ENCODE measurements at regions not wholly inside any gene's neighbourhood (a gene's known extent, or its start where the extent isn't known, plus 50 kb on each side); places are given as distances from the start of the nearest gene placed in this dataset.
"Not testable (repeated sequence)": the region's sequence is repeated elsewhere in the genome, so short reads cannot be mapped to it uniquely, and the experiment has no call there.

DNA sequence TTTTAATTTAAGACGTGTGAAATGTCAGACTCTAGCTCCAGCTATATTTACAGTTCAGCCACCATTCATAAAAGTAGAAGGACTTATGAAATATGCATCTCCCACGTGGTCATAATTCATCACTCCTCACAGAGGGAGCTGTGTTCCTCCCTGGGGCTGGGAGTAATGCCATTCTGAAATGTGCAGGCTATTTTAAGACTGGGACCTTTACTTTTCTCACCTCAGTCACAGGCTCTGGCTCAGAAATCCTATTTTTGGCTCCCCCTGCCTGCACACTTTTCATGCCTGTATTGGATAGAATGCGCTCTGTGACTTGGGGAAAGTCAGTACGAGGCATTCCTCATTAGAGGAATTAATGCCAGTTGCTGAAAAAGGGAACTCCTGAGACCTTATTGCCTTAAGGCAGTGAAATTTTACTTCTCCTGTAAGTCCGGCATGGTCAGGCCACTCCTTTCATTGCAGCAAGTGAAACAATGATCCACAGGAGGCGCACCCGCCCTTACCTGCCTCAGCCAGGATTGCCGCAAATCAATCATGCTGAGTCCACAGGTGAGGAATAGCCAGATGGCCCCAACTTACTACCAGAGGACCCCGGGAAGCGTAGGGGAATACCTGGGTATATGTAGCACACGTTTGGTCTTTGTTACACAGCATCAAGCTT, 1133.2 kb upstream of the TMEM132C start:
- Histone ChIP-seq H3K4me1 (ENCODE audit: control insufficient read depth, insufficient read depth, low read length) (no peaks in the 10 kb centered on the region), H3K27me3 (ENCODE audit: control insufficient read depth, insufficient read depth, low read length) (no peaks in the 10 kb centered on the region), H3K9me3 (ENCODE audit: control insufficient read depth, insufficient read depth, low read length) (no peaks in the 10 kb centered on the region), H3K27ac (ENCODE audit: low read depth, low read length) (no peak overlapping the region), H3K4me3 (ENCODE audit: low read depth, low read length) (no peak overlapping the region), H3K36me3 (ENCODE audit: control insufficient read depth, insufficient read depth, low read length) (no peaks in the 10 kb centered on the region)
- WGBS (ENCODE audit: insufficient coverage) = 77% methylated on average over 6 of the region's 11 CpGs
- peak in 2 of 6 donors; percentile 26 to 53 for DNase-seq (ENCODE audit: low read depth in 4 of 6, low spot score in 6 of 6)

DNA sequence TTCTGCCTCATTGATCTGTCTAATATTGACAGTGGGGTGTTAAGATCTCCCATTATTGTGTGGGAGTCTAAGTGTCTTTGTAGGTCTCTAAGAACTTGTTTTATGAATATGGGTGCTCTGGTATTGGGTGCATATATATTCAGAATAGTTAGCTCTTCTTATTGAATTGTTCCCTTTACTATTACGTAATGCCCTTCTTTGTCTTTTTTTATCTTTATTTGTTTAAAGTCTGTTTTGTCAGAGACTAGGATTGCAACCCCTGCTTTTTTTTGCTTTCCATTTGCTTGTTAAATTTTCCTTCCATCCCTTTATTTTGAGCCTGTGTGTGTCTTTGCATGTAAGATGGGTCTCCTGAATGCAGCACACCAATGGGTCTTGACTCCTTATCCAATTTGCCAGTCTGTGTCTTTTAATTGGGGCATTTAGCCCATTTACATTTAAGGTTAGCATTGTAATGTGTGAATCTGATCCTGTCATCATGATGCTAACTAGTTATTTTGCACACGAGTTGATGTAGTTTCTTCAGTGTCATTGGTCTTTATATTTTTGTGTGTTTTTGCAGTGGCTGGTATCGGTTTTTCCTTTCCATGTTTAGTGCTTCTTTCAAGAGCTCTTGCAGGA, 1126.0 kb upstream of the TMEM132C start:
- WGBS (ENCODE audit: insufficient coverage) = 80% methylated on average over 1 of the region's 3 CpGs

DNA sequence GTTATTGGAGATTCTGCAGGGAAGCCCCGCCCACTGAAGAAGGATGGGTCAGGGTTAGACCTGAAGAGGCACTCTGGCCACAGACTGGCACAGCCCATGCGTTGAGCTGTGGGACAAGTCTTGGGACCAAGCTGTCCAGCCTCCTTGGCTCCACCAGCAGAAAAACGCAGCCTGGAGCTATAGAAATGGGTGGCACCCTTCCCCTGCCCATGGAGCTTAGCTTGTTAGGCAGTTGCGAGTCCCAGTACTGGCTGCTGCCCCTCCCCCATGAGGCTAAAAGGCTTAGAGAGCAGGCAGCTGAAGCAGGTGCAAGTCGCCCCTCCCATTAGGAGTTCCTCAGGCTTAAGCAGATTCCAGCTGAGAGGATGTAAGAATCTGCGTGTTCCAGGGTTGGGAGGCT, 1124.0 kb upstream of the TMEM132C start:
- DNase-seq (ENCODE audit: low read depth in 4 of 6, low spot score in 6 of 6) = no peak
- Histone ChIP-seq H3K4me1 (ENCODE audit: control insufficient read depth, insufficient read depth, low read length) (peaks cover 8% of the 10 kb centered on the region), H3K9me3 (ENCODE audit: control insufficient read depth, insufficient read depth, low read length) (peaks cover 4% of the 10 kb centered on the region), H3K36me3 (ENCODE audit: control insufficient read depth, insufficient read depth, low read length) (no peaks in the 10 kb centered on the region), H3K27ac (ENCODE audit: low read depth, low read length) (no peak overlapping the region), H3K4me3 (ENCODE audit: low read depth, low read length) (no peak overlapping the region), H3K27me3 (ENCODE audit: control insufficient read depth, insufficient read depth, low read length) (no peaks in the 10 kb centered on the region)
- WGBS (ENCODE audit: insufficient coverage) = 88% methylated on average over 6 of the region's 6 CpGs

More for the DNA sequence above, 1126.0 kb upstream of the TMEM132C start:
- not testable (repeated sequence) for DNase-seq (ENCODE audit: low read depth in 4 of 6, low spot score in 6 of 6); H3K4me3 ChIP-seq (ENCODE audit: low read depth, low read length); H3K9me3 ChIP-seq (ENCODE audit: control insufficient read depth, insufficient read depth, low read length); H3K4me1 ChIP-seq (ENCODE audit: control insufficient read depth, insufficient read depth, low read length); H3K27me3 ChIP-seq (ENCODE audit: control insufficient read depth, insufficient read depth, low read length); H3K36me3 ChIP-seq (ENCODE audit: control insufficient read depth, insufficient read depth, low read length); H3K27ac ChIP-seq (ENCODE audit: low read depth, low read length)

DNA sequence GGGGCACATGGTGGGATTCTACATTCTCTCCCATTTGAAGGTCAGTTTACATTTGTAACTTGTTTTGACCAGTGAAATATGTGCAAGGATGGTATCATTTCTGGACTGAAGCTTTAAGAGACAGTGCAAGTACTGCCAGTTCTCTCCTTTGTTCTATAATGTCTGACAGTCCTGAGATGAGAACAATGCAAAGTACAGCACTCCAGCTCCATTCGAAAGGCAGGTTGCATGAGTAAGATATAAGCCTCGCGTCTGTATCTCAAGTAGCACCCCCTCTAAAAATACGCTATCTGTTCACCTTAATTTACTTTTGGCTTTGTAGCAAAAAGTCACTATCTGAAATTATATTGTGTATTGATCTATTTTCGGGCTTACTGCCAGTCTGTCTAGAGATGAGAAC, 1122.2 kb upstream of the TMEM132C start:
- H3K4me1 ChIP-seq (ENCODE audit: control insufficient read depth, insufficient read depth, low read length) = peaks cover 8% of the 10 kb centered on the region
- no peak overlapping the region for H3K4me3 ChIP-seq (ENCODE audit: low read depth, low read length)
- no peaks in the 10 kb centered on the region for H3K27me3 ChIP-seq (ENCODE audit: control insufficient read depth, insufficient read depth, low read length)
- no peaks in the 10 kb centered on the region for H3K36me3 ChIP-seq (ENCODE audit: control insufficient read depth, insufficient read depth, low read length)
- no CpG with 5 or more reads among the region's 5 CpGs for WGBS (ENCODE audit: insufficient coverage)
- DNase-seq (ENCODE audit: low read depth in 4 of 6, low spot score in 6 of 6) = peak in 1 of 6 donors; percentile 20
- H3K9me3 ChIP-seq (ENCODE audit: control insufficient read depth, insufficient read depth, low read length) = peaks cover 4% of the 10 kb centered on the region
- no peak overlapping the region for H3K27ac ChIP-seq (ENCODE audit: low read depth, low read length)

DNA sequence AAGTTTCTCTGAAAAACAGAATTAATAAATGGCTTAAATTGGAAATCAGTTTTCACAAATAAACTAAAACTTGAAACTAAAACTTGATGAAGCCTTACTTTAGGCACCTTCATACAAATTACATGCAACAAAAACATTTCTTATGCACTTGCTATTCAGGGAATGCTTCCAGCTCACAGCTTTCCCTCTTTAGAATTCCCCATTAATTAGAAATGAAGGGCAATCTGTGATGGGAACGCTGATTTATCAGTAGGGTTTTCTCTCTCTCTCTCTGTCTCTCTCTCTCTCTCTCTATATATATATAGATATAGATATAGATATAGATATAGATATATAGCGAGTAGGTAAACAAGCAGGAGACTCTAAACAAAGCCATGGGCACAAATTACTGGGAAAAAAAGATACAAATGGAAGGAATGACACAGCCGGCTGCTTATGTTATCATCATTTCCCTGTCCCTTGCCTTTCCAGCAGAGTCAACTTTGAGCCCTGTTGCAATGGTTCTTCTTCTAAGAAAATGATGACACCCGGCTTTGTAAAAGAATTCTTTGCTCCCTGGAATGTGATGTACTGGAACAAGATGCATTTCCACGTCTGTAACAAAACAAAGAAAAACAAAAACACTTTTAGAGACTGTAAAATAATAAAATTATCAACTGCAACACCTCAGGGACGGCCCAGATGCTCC, 1121.6 kb upstream of the TMEM132C start:
- Histone ChIP-seq H3K36me3 (ENCODE audit: control insufficient read depth, insufficient read depth, low read length) (no peaks in the 10 kb centered on the region), H3K9me3 (ENCODE audit: control insufficient read depth, insufficient read depth, low read length) (peaks cover 4% of the 10 kb centered on the region), H3K27me3 (ENCODE audit: control insufficient read depth, insufficient read depth, low read length) (no peaks in the 10 kb centered on the region), H3K27ac (ENCODE audit: low read depth, low read length) (peak overlapping the region; percentile 2), H3K4me3 (ENCODE audit: low read depth, low read length) (peak overlapping the region; percentile 68), H3K4me1 (ENCODE audit: control insufficient read depth, insufficient read depth, low read length) (peaks cover 8% of the 10 kb centered on the region)
- 17% methylated on average over 2 of the region's 6 CpGs for WGBS (ENCODE audit: insufficient coverage)
- DNase-seq (ENCODE audit: low read depth in 4 of 6, low spot score in 6 of 6) = peak in 1 of 6 donors; percentile 43

DNA sequence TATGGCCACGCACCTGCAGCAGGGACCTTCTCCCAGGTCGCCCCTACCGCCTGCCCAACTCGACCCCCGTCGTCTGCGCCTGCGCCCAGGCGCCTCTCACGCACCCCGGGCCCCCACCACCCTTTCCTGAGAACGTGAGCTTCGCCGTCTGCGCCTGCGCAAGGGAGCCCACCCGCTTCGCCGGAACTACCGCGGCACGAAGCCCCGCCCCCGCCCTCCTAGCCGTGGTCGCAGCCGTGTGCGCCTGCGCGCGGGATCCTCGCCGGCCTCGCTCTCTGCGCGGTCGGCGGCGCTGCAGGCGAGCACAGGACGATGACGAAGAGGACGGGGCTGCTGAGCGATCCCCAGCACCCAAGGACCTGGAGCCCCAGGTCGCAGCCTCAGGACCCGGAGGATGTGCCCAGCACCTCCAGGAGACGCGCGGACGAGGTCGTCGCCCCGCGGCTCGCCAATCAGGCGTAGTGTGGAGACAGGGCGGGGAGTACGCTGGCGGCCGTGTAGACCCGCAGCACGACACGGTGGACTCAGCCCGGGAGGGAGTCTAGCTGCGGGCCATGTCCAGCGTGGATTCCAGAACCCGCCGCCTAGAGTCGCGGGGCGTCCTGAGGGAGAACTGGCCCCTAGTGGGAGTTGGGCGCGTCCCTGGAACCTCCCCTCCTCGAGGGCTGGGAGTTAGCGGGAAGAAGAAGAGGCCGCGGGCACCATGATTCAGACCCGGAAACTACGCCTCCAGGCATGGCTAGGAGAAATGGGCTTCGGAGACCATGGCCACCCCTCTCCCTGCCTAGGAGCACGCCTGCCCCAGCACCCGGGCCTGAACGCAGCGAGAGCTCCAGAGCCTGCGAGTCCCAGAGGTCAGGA, 1120.8 kb upstream of the TMEM132C start:
- Histone ChIP-seq H3K4me1 (ENCODE audit: control insufficient read depth, insufficient read depth, low read length) (peaks cover 8% of the 10 kb centered on the region), H3K4me3 (ENCODE audit: low read depth, low read length) (peak overlapping the region; percentile 68), H3K9me3 (ENCODE audit: control insufficient read depth, insufficient read depth, low read length) (peaks cover 4% of the 10 kb centered on the region), H3K36me3 (ENCODE audit: control insufficient read depth, insufficient read depth, low read length) (no peaks in the 10 kb centered on the region), H3K27ac (ENCODE audit: low read depth, low read length) (peak overlapping the region; percentile 45), H3K27me3 (ENCODE audit: control insufficient read depth, insufficient read depth, low read length) (no peaks in the 10 kb centered on the region)
- 14% methylated on average over 81 of the region's 85 CpGs for WGBS (ENCODE audit: insufficient coverage)
- peak; percentile 82 to 99 (median 89) for DNase-seq (ENCODE audit: low read depth in 4 of 6, low spot score in 6 of 6)

DNA sequence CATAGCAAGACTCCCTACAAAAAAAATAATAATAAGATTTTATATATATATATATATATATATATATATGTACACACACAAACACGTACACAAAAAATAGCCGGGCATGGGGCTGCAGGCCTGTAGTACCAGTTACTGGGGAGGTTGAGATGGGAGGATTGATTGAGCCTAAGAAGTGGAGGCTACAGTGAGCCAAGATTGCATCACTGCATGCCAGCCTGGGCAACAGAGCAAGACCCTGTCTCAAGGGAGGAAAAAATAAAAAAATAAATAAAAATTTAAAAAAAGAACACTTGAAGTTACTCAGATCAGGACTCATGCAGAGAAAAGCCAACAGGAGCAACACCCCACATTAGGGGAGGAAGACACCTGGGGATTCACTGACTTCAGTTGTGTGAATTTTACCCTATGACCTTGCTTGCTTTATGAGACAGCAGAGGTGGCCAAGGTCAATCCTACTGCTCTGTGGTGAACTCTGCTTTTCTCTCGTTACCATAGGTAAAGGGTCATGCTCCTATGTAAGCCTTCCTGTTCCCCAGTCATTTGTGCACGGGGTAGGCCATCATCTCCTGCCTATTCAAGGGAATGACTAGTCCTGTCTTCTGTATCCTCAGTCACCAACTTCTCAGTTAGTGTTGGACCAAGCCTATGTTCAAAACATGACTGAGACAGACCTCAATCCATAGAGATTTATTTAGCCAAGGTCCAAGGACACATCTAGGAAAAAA, 1119.8 kb upstream of the TMEM132C start:
- H3K27ac ChIP-seq (ENCODE audit: low read depth, low read length) = no peak overlapping the region
- H3K27me3 ChIP-seq (ENCODE audit: control insufficient read depth, insufficient read depth, low read length) = no peaks in the 10 kb centered on the region
- H3K9me3 ChIP-seq (ENCODE audit: control insufficient read depth, insufficient read depth, low read length) = peaks cover 2% of the 10 kb centered on the region
- no peaks in the 10 kb centered on the region for H3K36me3 ChIP-seq (ENCODE audit: control insufficient read depth, insufficient read depth, low read length)
- H3K4me1 ChIP-seq (ENCODE audit: control insufficient read depth, insufficient read depth, low read length) = peaks cover 8% of the 10 kb centered on the region
- no peak overlapping the region for H3K4me3 ChIP-seq (ENCODE audit: low read depth, low read length)
- 100% methylated on average over 2 of the region's 4 CpGs for whole genome bisulfite sequencing (ENCODE audit: insufficient coverage)
- DNase-seq (ENCODE audit: low read depth in 4 of 6, low spot score in 6 of 6) = no peak

DNA sequence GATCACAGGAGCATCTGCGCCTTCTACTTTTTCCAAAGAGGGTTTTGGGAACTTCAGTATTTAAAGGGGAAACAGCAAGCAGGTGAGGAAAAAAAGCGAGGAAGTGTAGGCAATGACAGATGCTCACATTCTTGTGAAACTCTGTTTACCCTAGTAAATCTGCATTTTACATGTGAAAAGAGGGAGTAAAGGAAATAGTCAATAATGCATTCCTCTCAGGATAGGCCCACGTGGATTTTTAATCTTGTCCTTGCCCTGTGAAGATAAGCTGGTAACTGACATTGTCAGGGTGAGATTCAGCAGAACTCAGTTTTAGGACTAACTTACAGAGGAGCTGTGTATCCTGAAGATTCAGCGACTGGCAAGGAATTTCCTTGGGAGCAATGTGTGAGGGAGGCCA, 1119.2 kb upstream of the TMEM132C start:
- Histone ChIP-seq H3K36me3 (ENCODE audit: control insufficient read depth, insufficient read depth, low read length) (no peaks in the 10 kb centered on the region), H3K4me3 (ENCODE audit: low read depth, low read length) (no peak overlapping the region), H3K4me1 (ENCODE audit: control insufficient read depth, insufficient read depth, low read length) (peaks cover 8% of the 10 kb centered on the region), H3K27ac (ENCODE audit: low read depth, low read length) (no peak overlapping the region), H3K27me3 (ENCODE audit: control insufficient read depth, insufficient read depth, low read length) (no peaks in the 10 kb centered on the region), H3K9me3 (ENCODE audit: control insufficient read depth, insufficient read depth, low read length) (peaks cover 2% of the 10 kb centered on the region)
- 64% methylated on average over 3 of the region's 4 CpGs for WGBS (ENCODE audit: insufficient coverage)
- DNase-seq (ENCODE audit: low read depth in 4 of 6, low spot score in 6 of 6) = no peak

DNA sequence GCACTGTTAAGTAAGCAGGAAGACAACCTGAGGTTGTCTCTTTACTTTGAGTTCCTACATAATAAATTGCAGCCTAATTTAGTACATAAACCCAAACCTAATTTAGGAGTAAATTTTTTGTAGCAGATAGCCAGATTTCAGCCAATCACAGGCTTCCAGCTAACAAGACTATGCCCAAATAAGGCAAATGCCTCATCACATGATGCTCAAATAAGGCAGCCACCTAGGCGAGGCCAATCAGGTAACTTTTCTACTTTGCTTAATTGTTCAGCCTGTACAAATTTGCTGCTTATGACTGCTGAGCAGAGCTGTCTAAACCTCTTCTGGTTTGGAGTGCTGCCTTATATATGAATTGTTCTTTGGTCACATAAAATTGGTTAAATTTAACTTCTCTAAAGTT, 1118.7 kb upstream of the TMEM132C start:
- DNase-seq (ENCODE audit: low read depth in 4 of 6, low spot score in 6 of 6) = no peak
- peaks cover 2% of the 10 kb centered on the region for H3K9me3 ChIP-seq (ENCODE audit: control insufficient read depth, insufficient read depth, low read length)
- H3K4me3 ChIP-seq (ENCODE audit: low read depth, low read length) = no peak overlapping the region
- peaks cover 8% of the 10 kb centered on the region for H3K4me1 ChIP-seq (ENCODE audit: control insufficient read depth, insufficient read depth, low read length)
- no peaks in the 10 kb centered on the region for H3K27me3 ChIP-seq (ENCODE audit: control insufficient read depth, insufficient read depth, low read length)
- 80% methylated on average over 1 of the region's 1 CpG for WGBS (ENCODE audit: insufficient coverage)
- no peaks in the 10 kb centered on the region for H3K36me3 ChIP-seq (ENCODE audit: control insufficient read depth, insufficient read depth, low read length)
- no peak overlapping the region for H3K27ac ChIP-seq (ENCODE audit: low read depth, low read length)

All from spinal cord (tissue), 9 donors.